IPS DF 6.9 (cell line): ENCODE measurements at regions not wholly inside any gene's neighbourhood (a gene's known extent, or its start where the extent isn't known, plus 50 kb on each side); places are given as distances from the start of the nearest gene placed in this dataset.

Source experiments
- DNase-seq: peaks from one replicate; pipeline ENCODE4 v3.0.0-alpha.2; 2013; ENCODE audit warnings: low read depth, low spot score
- H3K27ac ChIP-seq: one replicate; pipeline ENCODE4 v1.5.1; 2013; ENCODE audit warnings: low read length, control low read depth
- H3K27me3 ChIP-seq: 2 replicates; pipeline ENCODE4 v1.6.1; 2013; ENCODE audit warnings: mild to moderate bottlenecking, low read length; ENCODE audit not compliant: control insufficient read depth, insufficient read depth
- H3K36me3 ChIP-seq: 2 replicates; pipeline ENCODE4 v1.6.1; 2013; ENCODE audit warnings: low read length; ENCODE audit not compliant: control insufficient read depth, insufficient read depth
- H3K4me1 ChIP-seq: 2 replicates; pipeline ENCODE4 v1.6.1; 2013; ENCODE audit warnings: low read length; ENCODE audit not compliant: control insufficient read depth, insufficient read depth
- H3K4me3 ChIP-seq: 2 replicates; pipeline ENCODE4 v1.5.1; 2013; ENCODE audit warnings: mild to moderate bottlenecking, low read length
- H3K9me3 ChIP-seq: 2 replicates; pipeline ENCODE4 v1.6.1; 2013; ENCODE audit warnings: low read length, inconsistent platforms; ENCODE audit not compliant: control insufficient read depth, insufficient read depth
- WGBS: extraction: QIAGEN DNeasy Blood & Tissue Kit; methylation state at CpG from one replicate; pipeline ENCODE4 v1.1.7; 2013; ENCODE audit warnings: mixed read lengths, missing lambda C conversion rate; ENCODE audit not compliant: insufficient read length, insufficient coverage; 5-methylcytosine and 5-hydroxymethylcytosine counted together

DNA sequence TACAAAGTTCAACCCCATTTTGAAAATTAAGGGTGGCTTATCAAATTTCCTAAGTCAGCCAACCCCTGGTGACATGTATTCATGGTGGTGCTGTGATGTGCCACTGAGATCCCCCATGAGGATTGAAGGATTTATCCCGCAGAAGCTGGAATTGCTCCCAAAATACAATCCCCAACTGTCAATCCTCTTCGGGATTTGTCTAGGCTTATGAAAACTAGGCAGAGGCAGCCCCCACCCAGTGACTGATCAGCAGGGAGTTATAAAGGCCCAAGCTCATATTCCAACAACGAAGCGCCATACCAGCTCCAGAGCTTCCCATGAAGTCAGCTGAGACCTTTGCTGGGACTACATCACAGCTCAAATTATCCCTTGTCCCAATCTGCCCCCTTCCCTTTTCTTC, 316.0 kb downstream of the ENC1 start:
- H3K27me3 ChIP-seq: no peaks in the 10 kb centered on the region
- H3K4me1 ChIP-seq: no peaks in the 10 kb centered on the region
- no peak overlapping the region for H3K27ac ChIP-seq
- no peaks in the 10 kb centered on the region for H3K9me3 ChIP-seq
- no peaks in the 10 kb centered on the region for H3K36me3 ChIP-seq
- DNase-seq: no peak
- no CpG with 5 or more reads among the region's 4 CpGs for WGBS
- H3K4me3 ChIP-seq: no peak overlapping the region

DNA sequence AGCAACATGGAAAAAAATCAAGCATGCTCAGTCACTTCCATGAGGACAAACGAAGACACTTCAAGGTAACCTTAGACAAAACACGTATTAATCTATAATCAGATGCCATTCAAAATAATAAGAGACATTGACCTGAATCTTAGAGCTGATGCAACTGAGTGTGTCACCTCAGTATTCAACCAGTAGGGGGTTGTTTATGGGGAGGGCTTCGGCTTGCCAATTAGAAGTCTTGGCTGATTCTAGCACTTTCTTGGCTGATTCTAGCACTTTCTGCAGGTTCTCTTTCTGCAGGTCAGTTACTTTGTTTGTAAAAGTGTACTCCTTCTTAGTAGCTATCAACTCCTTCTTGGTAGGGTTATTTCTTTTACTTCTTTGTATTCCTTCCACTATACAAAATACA, 317.6 kb downstream of the ENC1 start:
- no CpG with 5 or more reads among the region's 3 CpGs for WGBS
- no peaks in the 10 kb centered on the region for H3K9me3 ChIP-seq
- H3K4me1 ChIP-seq: no peaks in the 10 kb centered on the region
- no peak overlapping the region for H3K27ac ChIP-seq
- no peaks in the 10 kb centered on the region for H3K27me3 ChIP-seq
- no peak for DNase-seq
- no peak overlapping the region for H3K4me3 ChIP-seq
- H3K36me3 ChIP-seq: no peaks in the 10 kb centered on the region

DNA sequence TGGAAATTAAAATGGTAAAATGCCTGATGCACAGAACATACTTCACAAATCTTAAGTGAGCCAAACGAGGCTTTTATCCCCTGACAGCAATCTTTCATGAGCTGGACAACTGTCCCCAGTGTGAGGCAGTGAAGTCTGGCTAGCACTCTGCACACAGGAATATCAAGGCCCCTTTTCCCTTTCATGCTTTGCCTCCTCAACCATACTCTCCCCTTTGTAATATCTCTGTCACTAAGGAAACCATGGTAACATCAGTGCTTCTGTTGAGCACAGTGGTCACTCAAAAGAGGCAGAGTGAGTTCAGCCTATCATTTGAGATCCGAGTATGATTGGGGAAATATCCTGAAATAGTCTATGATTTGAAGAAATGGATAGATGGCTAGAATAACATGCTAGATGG, 318.3 kb downstream of the ENC1 start:
- DNase-seq: no peak
- Histone ChIP-seq H3K9me3 (no peaks in the 10 kb centered on the region), H3K36me3 (no peaks in the 10 kb centered on the region), H3K4me1 (no peaks in the 10 kb centered on the region), H3K27me3 (no peaks in the 10 kb centered on the region), H3K27ac (no peak overlapping the region), H3K4me3 (no peak overlapping the region)
- WGBS: no CpG with 5 or more reads among the region's 2 CpGs

DNA sequence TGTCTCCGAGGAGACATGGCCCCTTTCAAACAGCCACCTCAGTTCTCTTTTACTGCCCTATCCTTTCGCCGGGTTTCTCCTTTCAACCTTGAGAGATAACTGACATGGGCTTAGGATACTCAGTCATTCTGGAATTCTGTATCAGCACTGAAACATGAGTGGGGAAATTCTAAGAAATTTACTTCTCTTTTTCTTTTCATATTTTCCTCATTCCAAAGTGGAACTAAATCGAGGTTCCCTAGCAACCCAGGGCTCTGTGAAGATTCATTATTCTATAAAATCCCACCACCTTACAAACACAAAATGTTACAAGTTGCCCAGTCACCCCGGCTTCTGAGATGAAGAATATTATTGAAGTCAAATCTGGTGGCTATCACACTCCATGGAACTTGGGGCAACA, 319.2 kb downstream of the ENC1 start:
- no peak for DNase-seq
- Histone ChIP-seq H3K27ac (no peak overlapping the region), H3K4me3 (no peak overlapping the region), H3K9me3 (no peaks in the 10 kb centered on the region), H3K4me1 (no peaks in the 10 kb centered on the region), H3K36me3 (no peaks in the 10 kb centered on the region), H3K27me3 (no peaks in the 10 kb centered on the region)
- no CpG with 5 or more reads among the region's 5 CpGs for WGBS

DNA sequence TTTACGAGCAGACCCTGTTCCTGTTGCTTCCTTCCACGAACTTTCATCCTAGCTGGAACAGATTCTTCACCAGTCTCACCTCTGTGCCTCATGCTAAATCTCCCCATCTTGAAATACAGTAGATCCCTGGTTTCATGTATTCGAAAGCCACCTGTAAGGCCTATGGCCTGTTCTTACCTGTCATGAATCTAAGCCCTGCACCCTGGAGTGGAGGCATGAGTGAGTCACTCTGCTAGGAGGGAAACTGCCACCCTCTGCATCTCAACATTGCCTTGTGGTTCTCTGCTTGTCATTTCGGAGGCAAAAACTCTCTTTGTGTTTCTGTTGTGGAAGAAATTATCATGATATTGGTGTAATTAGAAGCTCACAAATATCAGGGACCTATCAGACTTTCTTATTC, 320.0 kb downstream of the ENC1 start:
- Histone ChIP-seq H3K36me3 (no peaks in the 10 kb centered on the region), H3K27me3 (no peaks in the 10 kb centered on the region), H3K9me3 (no peaks in the 10 kb centered on the region), H3K27ac (no peak overlapping the region), H3K4me1 (no peaks in the 10 kb centered on the region), H3K4me3 (no peak overlapping the region)
- no CpG with 5 or more reads among the region's 4 CpGs for WGBS
- no peak for DNase-seq

DNA sequence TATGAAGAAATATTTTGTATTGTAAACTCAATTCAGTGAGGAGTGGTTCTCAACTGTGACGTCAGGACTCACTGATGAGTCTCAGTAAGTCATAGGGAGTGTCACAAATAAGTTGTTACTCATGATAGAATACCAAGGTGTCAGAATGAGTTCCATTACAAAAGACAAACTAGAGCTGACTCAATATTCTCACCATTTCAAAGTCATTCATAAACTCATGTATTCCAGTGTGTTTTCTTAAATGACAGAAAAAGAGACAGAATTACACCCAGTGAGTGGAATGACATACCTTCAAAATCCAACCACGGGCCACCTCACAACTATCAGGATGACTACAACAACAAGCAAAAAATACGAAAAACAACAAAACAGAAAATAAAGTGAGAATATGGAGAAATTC, 321.5 kb downstream of the ENC1 start:
- no peak for DNase-seq
- no CpG with 5 or more reads among the region's 3 CpGs for WGBS

DNA sequence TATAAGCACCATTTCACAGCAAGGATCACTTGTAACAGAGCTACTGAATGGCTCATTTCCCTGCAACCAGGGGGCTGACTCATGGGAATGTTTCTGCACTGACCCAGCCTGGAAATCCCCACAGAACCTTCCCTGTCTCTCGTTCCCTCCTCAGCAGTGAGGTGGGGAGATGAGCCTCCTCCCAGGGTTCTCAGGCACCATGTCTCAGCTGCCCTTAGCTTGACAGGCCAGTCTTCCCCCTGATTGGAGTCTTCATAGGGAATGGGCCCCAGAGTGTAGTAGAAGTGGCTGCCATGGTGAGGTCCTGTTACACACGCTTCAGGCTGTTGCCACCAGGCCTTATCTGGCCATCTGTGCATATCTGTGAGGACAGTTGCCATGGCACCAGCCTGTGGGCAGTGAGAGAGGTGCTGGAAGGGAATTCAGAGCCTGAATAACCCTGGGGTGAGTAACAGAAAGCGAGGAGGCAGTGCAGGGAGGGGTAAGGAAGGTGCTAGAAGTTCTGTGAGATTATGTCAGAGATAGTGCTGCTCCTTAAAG, 324.4 kb downstream of the ENC1 start:
- H3K36me3 ChIP-seq: no peaks in the 10 kb centered on the region
- H3K9me3 ChIP-seq: no peaks in the 10 kb centered on the region
- no peaks in the 10 kb centered on the region for H3K27me3 ChIP-seq
- H3K4me3 ChIP-seq: no peak overlapping the region
- DNase-seq: no peak
- H3K27ac ChIP-seq: no peak overlapping the region
- no peaks in the 10 kb centered on the region for H3K4me1 ChIP-seq
- WGBS: no CpG with 5 or more reads among the region's 3 CpGs

More for the DNA sequence above, 321.5 kb downstream of the ENC1 start:
- Histone ChIP-seq H3K9me3 (no peaks in the 10 kb centered on the region), H3K4me1 (no peaks in the 10 kb centered on the region), H3K27ac (no peak overlapping the region), H3K27me3 (no peaks in the 10 kb centered on the region), H3K36me3 (no peaks in the 10 kb centered on the region), H3K4me3 (no peak overlapping the region)

DNA sequence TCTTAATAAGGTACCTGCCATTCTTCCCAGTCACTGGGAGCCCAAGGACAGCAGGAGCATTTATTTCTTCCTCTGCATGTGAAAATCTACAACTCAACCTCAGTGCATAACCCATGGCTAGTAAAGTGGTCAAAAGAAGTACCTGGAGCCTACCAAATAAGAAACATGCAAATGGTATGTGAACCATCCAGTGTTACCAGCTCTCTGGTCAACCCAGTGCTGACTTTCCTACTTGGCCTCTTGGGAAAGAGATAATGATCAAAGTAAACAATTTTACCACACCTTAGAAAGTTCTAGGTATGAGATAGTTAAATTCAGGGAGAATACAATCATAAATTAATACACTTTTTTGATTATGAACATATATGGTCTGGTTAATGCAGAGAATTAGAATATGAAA, 325.6 kb downstream of the ENC1 start:
- no peaks in the 10 kb centered on the region for H3K4me1 ChIP-seq
- no peak overlapping the region for H3K27ac ChIP-seq
- DNase-seq: no peak
- H3K36me3 ChIP-seq: no peaks in the 10 kb centered on the region
- no peaks in the 10 kb centered on the region for H3K27me3 ChIP-seq
- H3K4me3 ChIP-seq: no peak overlapping the region
- H3K9me3 ChIP-seq: no peaks in the 10 kb centered on the region

DNA sequence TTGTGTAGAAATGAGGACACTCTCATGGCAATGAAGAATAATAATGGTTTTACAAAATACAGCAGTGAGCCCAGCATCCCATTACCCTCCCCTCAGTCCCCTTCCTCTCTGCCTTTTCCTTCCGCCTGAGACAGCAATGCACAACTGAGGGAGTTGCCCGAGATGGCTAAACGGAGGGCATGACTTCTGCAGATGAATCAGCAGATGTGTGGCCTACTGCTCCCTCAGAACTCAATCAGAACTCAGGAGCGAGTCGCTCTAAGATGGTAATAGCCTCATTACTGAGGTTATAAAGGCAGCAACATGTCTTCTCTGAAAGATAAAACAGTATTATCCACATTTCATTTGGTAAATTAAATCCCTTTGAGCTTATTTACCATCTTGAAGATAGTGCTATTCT, 326.6 kb downstream of the ENC1 start:
- no peaks in the 10 kb centered on the region for H3K27me3 ChIP-seq
- H3K4me1 ChIP-seq: no peaks in the 10 kb centered on the region
- H3K36me3 ChIP-seq: no peaks in the 10 kb centered on the region
- no CpG with 5 or more reads among the region's 5 CpGs for WGBS
- H3K27ac ChIP-seq: no peak overlapping the region
- no peaks in the 10 kb centered on the region for H3K9me3 ChIP-seq
- DNase-seq: no peak
- no peak overlapping the region for H3K4me3 ChIP-seq

DNA sequence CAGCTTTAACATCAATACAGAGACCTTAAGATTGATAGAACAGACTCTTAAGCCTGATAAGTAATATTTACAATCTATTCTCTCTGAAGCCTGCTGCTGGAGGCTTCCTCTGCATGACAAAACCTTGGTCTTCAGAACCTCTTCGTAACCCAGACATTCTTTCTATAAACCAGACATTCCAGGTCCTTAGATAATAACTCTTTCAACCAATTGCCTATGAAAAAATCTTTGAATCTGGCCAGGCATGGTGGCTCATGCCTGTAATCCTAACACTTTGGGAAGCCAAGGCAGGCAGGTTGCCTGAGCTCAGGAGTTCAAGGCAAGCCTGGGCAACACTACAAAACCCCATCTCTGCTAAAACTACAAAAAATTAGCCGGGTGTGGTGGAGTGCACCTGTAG, 327.8 kb downstream of the ENC1 start:
- Histone ChIP-seq H3K4me1 (no peaks in the 10 kb centered on the region), H3K27ac (no peak overlapping the region), H3K9me3 (no peaks in the 10 kb centered on the region), H3K27me3 (no peaks in the 10 kb centered on the region), H3K4me3 (no peak overlapping the region), H3K36me3 (no peaks in the 10 kb centered on the region)
- no peak for DNase-seq
- no CpG with 5 or more reads among the region's 2 CpGs for WGBS

DNA sequence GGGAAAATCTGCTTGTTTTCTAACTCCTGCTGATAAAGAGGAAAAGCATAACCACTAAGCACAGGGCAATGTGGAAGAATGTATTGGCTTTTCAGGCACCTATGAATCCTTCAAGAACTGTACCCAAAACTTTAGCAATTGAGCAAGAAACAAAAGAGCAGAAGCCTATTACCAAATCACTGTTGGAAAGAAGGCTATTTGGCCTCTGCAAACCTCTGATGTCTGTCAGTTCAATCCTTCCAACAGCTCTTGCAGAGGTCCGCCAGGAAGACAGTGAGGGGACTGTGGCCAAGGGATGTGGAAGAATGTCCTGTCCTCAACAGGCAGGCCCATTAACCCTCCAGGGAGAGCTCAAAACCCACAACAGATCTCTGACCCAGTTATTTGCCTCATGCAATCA, 328.6 kb downstream of the ENC1 start:
- H3K4me1 ChIP-seq: no peaks in the 10 kb centered on the region
- no peaks in the 10 kb centered on the region for H3K36me3 ChIP-seq
- H3K27ac ChIP-seq: no peak overlapping the region
- no peaks in the 10 kb centered on the region for H3K27me3 ChIP-seq
- no CpG with 5 or more reads among the region's 1 CpG for WGBS
- H3K4me3 ChIP-seq: no peak overlapping the region
- H3K9me3 ChIP-seq: no peaks in the 10 kb centered on the region
- DNase-seq: no peak
